CD14-positive monocyte (primary cell): ENCODE measurements at regions not wholly inside any gene's neighbourhood (a gene's known extent, or its start where the extent isn't known, plus 50 kb on each side); places are given as distances from the start of the nearest gene placed in this dataset.

Experiments used
- DNase-seq, 3 donors: peaks; one replicate each; pipeline ENCODE4 v3.0.0-alpha.2; 2011 to 2022
- H2AFZ ChIP-seq: 2 replicates; pipeline ENCODE4 v1.6.0; 2012; ENCODE audit warnings: mild to moderate bottlenecking, low read depth, low read length, inconsistent platforms; ENCODE audit not compliant: insufficient read depth, poor library complexity, severe bottlenecking
- H3K27ac ChIP-seq, 2 donors: 1 replicate in 1 of 2; 2 replicates in 1 of 2; pipeline ENCODE4 v1.5.1; 2012 to 2013; ENCODE audit warnings: low read length in 2 of 2, control low read depth in 1 of 2, inconsistent platforms in 1 of 2, low read depth in 1 of 2, mild to moderate bottlenecking in 1 of 2
- H3K27me3 ChIP-seq, 2 donors: one replicate each; pipeline versions ENCODE4 v1.6.0 to v1.6.1; 2011 to 2013; ENCODE audit warnings: low read length in 2 of 2; ENCODE audit not compliant: control insufficient read depth in 2 of 2, insufficient read depth in 2 of 2
- H3K36me3 ChIP-seq, 2 donors: replicated peaks in 1 of 2; 1 replicate in 1 of 2; 2 replicates in 1 of 2; pipeline versions ENCODE4 v1.5.1 to v1.6.1; 2012 to 2013; ENCODE audit warnings: low read length in 2 of 2, control low read depth in 1 of 2, inconsistent platforms in 1 of 2, mild to moderate bottlenecking in 1 of 2; ENCODE audit not compliant: insufficient read depth in 2 of 2, control insufficient read depth in 1 of 2
- H3K4me1 ChIP-seq, 2 donors: 1 replicate in 1 of 2; 2 replicates in 1 of 2; pipeline versions ENCODE4 v1.5.1 to v1.6.1; 2012 to 2013; ENCODE audit warnings: low read length in 2 of 2, control low read depth in 1 of 2, inconsistent platforms in 1 of 2, mild to moderate bottlenecking in 1 of 2, moderate library complexity in 1 of 2; ENCODE audit not compliant: insufficient read depth in 2 of 2, control insufficient read depth in 1 of 2
- H3K4me2 ChIP-seq: replicated peaks from 2 replicates; pipeline ENCODE3; 2012; ENCODE audit warnings: low read length, moderate library complexity, mild to moderate bottlenecking; ENCODE audit not compliant: poor library complexity, severe bottlenecking; ENCODE audit errors: extremely low read depth
- H3K4me3 ChIP-seq, 3 experiments: fragments of 200-600 bp in 1 of 3; sonication (generic) in 1 of 3; replicated peaks in 1 of 3; 1 replicate in 2 of 3; 2 replicates in 1 of 3; pipeline ENCODE4 v1.5.1; 2011 to 2013; ENCODE audit warnings: low read length in 3 of 3, mild to moderate bottlenecking in 3 of 3, control low read depth in 2 of 3, low read depth in 2 of 3, inconsistent platforms in 1 of 3, moderate library complexity in 1 of 3
- H3K79me2 ChIP-seq: 2 replicates; pipeline ENCODE4 v1.6.0; 2012; ENCODE audit warnings: mild to moderate bottlenecking, control low read depth, inconsistent platforms, low read length, moderate library complexity; ENCODE audit not compliant: insufficient read depth
- H3K9ac ChIP-seq: 2 replicates; pipeline ENCODE4 v1.6.0; 2017; ENCODE audit warnings: low read length, mild to moderate bottlenecking; ENCODE audit not compliant: insufficient read depth, poor library complexity, severe bottlenecking
- H3K9me3 ChIP-seq, 2 donors: replicated peaks in 1 of 2; 1 replicate in 1 of 2; 2 replicates in 1 of 2; pipeline versions ENCODE4 v1.5.1 to v1.6.1; 2012 to 2013; ENCODE audit warnings: low read length in 2 of 2, control low read depth in 1 of 2; ENCODE audit not compliant: control insufficient read depth in 1 of 2, insufficient read depth in 1 of 2
- H4K20me1 ChIP-seq: 2 replicates; pipeline ENCODE4 v1.6.0; 2012; ENCODE audit warnings: mild to moderate bottlenecking, low read length, control low read depth, moderate library complexity; ENCODE audit not compliant: insufficient read depth
- H3K27ac Mint-ChIP-seq, 7 donors: one replicate each; pipeline ENCODE4 v1.8.0; 2020; ENCODE audit warnings: mild to moderate bottlenecking in 7 of 7, mixed read lengths in 7 of 7, moderate library complexity in 6 of 7, inconsistent platforms in 2 of 7
- H3K27me3 Mint-ChIP-seq, 3 donors: one replicate each; pipeline ENCODE4 v1.8.0; 2021 to 2022; ENCODE audit warnings: low read depth in 3 of 3, mild to moderate bottlenecking in 3 of 3, mixed read lengths in 3 of 3, moderate library complexity in 3 of 3, inconsistent platforms in 1 of 3
- H3K36me3 Mint-ChIP-seq, 2 donors: one replicate each; pipeline ENCODE4 v1.8.0; 2020; ENCODE audit warnings: mixed read lengths in 2 of 2, inconsistent platforms in 1 of 2, mild to moderate bottlenecking in 1 of 2
- H3K4me1 Mint-ChIP-seq: one replicate; pipeline ENCODE4 v1.8.0; 2020; ENCODE audit warnings: mild to moderate bottlenecking, mixed read lengths
- H3K4me3 Mint-ChIP-seq, 2 donors: one replicate each; pipeline ENCODE4 v1.8.0; 2020; ENCODE audit warnings: mild to moderate bottlenecking in 2 of 2, mixed read lengths in 2 of 2, moderate library complexity in 1 of 2
- H3K9me3 Mint-ChIP-seq, 7 donors: one replicate each; pipeline ENCODE4 v1.8.0; 2020 to 2022; ENCODE audit warnings: mixed read lengths in 7 of 7, mild to moderate bottlenecking in 6 of 7, moderate library complexity in 6 of 7, inconsistent platforms in 2 of 7
- WGBS: methylation state at CpG from one replicate; pipeline ENCODE4 v1.1.5; 2013; ENCODE audit warnings: missing lambda C conversion rate; ENCODE audit not compliant: insufficient coverage; 5-methylcytosine and 5-hydroxymethylcytosine counted together
- intact Hi-C, 2 donors: fragments of 100-400 bp; cut with micrococcal nuclease; formaldehyde crosslinking; loops; one replicate each; pipeline versions ENCODE4 v1.15.0 to v1.15.1; 2023
- TF ChIP-seq, protein P1 (sequence below): fragments of 200-600 bp; IDR thresholded peaks from one replicate; pipeline ENCODE4 v1.8.0; 2022; ENCODE audit warnings: antibody characterized with exemption, mild to moderate bottlenecking

DNA sequence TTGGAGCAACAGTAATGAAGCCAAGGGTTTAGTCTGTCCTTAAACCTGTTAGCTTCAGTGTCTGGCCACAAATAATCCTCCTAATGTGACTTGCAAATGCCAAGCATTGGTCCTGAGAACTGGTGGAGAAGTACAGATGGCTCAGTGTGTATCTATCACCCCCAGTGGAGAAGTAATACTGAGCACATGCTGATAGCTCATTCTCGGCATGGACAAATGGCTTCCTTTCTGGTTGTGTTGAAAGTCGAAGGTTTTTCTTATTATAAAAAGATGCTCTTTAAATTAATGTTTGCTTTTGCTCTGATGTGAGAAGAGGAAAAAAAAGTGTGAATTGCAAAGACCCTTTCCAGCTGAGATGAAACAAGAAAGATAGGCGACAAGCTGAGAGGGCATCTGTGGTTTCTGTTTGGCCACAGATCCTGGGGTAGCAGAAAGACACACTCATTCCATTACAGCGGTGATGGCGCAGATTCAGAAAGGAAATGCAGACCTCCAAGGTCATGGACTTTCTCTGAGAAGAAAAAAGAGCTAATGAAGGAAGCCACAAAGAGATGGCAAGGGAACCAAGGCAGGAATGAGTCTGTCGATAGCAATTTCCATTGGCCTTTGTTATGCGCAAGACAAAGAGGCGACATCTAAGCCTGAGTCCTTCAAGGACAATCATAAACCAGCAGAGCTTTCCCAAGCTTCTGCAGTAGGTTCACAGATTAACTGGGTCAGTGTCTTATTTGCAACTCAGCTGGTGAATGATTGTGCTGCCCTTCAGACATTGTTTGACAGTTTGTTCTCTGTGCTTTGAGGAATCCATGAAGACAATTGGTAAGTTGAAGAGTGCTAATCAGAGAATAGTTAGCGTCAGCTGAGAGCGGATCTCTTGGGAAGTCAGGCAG lies 155.5 kb upstream of the RGS6 start:
- no peak overlapping the region for H3K27ac ChIP-seq
- H3K9ac ChIP-seq, result no peak overlapping the region
- no peak overlapping the region for H3K4me3 ChIP-seq
- 45% methylated on average over 5 of the region's 10 CpGs for WGBS
- H4K20me1 ChIP-seq, result no peaks in the 10 kb centered on the region
- no peaks in the 10 kb centered on the region for H3K4me1 ChIP-seq
- H3K36me3 ChIP-seq, result no peaks in the 10 kb centered on the region
- intact Hi-C loops, result no loop called here
- no peak for DNase-seq
- Mint-ChIP-seq H3K27me3 (peaks cover 2 to 12% (median 3%) of the 10 kb centered on the region in 3 donors), H3K9me3 (peaks cover 3 to 31% (median 17%) of the 10 kb centered on the region in 7 donors), H3K4me3 (no peak overlapping the region), H3K36me3 (no peaks in the 10 kb centered on the region), H3K27ac (no peak overlapping the region), H3K4me1 (no peaks in the 10 kb centered on the region)
- no peaks in the 10 kb centered on the region for H3K27me3 ChIP-seq
- H3K4me2 ChIP-seq, result no peak overlapping the region
- H3K9me3 ChIP-seq, result peaks cover 0 to 13% of the 10 kb centered on the region in 2 donors
- H3K79me2 ChIP-seq, result no peaks in the 10 kb centered on the region
- H2AFZ ChIP-seq, result no peak overlapping the region
- TF ChIP-seq, protein P1, sequence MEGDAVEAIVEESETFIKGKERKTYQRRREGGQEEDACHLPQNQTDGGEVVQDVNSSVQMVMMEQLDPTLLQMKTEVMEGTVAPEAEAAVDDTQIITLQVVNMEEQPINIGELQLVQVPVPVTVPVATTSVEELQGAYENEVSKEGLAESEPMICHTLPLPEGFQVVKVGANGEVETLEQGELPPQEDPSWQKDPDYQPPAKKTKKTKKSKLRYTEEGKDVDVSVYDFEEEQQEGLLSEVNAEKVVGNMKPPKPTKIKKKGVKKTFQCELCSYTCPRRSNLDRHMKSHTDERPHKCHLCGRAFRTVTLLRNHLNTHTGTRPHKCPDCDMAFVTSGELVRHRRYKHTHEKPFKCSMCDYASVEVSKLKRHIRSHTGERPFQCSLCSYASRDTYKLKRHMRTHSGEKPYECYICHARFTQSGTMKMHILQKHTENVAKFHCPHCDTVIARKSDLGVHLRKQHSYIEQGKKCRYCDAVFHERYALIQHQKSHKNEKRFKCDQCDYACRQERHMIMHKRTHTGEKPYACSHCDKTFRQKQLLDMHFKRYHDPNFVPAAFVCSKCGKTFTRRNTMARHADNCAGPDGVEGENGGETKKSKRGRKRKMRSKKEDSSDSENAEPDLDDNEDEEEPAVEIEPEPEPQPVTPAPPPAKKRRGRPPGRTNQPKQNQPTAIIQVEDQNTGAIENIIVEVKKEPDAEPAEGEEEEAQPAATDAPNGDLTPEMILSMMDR, result no peak

GRCh38 chr14:71780075-71780474 lies 152.2 kb upstream of the RGS6 start:
- Mint-ChIP-seq H3K36me3 (no peaks in the 10 kb centered on the region), H3K27me3 (peaks cover 2 to 6% (median 3%) of the 10 kb centered on the region in 3 donors), H3K9me3 (peaks cover 0 to 11% (median 3%) of the 10 kb centered on the region in 7 donors), H3K27ac (no peak overlapping the region), H3K4me3 (no peak overlapping the region), H3K4me1 (no peaks in the 10 kb centered on the region)
- no peak overlapping the region for H3K4me2 ChIP-seq
- H3K4me1 ChIP-seq, result no peaks in the 10 kb centered on the region
- TF ChIP-seq, protein P1, result no peak
- DNase-seq, result no peak
- H3K79me2 ChIP-seq, result no peaks in the 10 kb centered on the region
- no peak overlapping the region for H2AFZ ChIP-seq
- no peaks in the 10 kb centered on the region for H4K20me1 ChIP-seq
- no peaks in the 10 kb centered on the region for H3K9me3 ChIP-seq
- H3K4me3 ChIP-seq, result no peak overlapping the region
- H3K36me3 ChIP-seq, result no peaks in the 10 kb centered on the region
- H3K27me3 ChIP-seq, result no peaks in the 10 kb centered on the region
- WGBS, result 60% methylated on average over 1 of the region's 2 CpGs
- no peak overlapping the region for H3K9ac ChIP-seq
- no peak overlapping the region for H3K27ac ChIP-seq
- intact Hi-C loops, result no loop called here
